Hematopoietic multipotent progenitor cell treated with erythropoietin and hydrocortisone succinate and interleukin-3 and kit ligand, for 15 days (in vitro differentiated cells): ENCODE measurements at regions not wholly inside any gene's neighbourhood (a gene's known extent, or its start where the extent isn't known, plus 50 kb on each side); places are given as distances from the start of the nearest gene placed in this dataset.

Experiments
- DNase-seq: peaks from one replicate; pipeline ENCODE4 v3.0.0-alpha.2; 2015; ENCODE audit warnings: low spot score

DNA sequence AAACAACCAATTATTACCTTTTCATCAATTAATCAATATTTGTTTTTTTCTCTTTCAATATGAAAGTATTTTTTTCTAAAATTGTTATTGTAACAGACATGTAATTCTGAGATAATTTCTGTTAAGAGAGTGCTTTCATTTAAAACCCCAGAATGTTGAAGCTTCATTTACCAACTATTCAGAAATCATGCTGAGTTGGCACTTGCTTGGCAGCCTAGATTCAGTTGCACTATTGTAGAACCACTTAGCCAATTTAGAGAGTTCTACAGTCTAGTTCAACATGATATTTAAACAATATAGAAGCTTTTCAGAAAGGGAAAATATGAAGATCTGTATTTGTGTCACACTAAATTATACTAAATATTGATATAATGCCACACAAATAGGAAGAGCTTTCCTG lies 56.1 kb upstream of the NKAIN2 start:
- no peak for DNase-seq

- no peak for DNase-seq
These were observed 57.8 kb upstream of the NKAIN2 start for GRCh38 chr6:123745895-123746294.

- no peak for DNase-seq
These were observed 58.8 kb upstream of the NKAIN2 start for GRCh38 chr6:123744840-123745239.

GRCh38 chr6:123742626-123743025 lies 61.0 kb upstream of the NKAIN2 start:
- DNase-seq, result no peak

GRCh38 chr6:123733180-123733579 lies 70.5 kb upstream of the NKAIN2 start:
- no peak for DNase-seq

GRCh38 chr6:123716506-123716905 lies 79.8 kb upstream of the TRDN start:
- DNase-seq, result no peak

GRCh38 chr6:123715006-123715863 lies 78.5 kb upstream of the TRDN start:
- peak; percentile 7 for DNase-seq

DNA sequence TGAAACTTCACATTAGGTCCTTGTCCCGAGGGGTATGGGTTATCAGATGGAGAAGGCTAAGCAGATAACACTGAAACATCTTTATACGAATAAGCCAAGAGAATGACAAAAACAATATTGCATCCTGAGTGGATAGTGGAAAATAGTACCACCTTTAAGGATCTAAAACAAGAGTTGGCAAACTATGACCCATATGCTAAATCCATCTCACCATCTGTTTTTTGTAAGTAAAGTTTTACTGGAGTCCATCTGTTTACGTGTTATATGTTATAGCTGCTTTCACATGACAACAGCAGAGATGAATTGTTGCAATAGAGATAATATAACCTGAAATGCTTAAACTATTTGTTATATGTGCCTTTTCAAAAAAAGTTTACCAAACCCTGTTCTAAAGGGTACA lies 76.1 kb upstream of the TRDN start:
- DNase-seq, result no peak

DNA sequence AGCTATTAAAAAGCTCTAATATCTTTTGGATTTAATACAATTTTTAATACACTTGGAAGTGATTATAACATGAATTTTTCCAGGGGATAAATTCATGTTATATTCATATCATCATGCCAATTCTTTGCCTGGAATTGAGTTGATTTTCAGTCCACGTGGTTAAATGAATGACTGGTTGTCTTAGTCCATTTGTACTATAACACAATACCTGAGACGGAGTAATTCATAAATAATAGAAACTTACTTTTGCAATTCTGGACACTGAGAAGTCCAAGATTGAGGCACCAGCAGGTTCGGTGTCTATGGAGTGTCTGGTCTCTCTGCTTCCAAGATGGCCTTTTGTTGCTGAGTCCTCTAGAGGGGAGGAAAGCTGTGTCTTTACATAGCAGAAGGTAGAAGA lies 66.2 kb upstream of the TRDN start:
- no peak for DNase-seq

GRCh38 chr6:123687864-123688263 lies 51.1 kb upstream of the TRDN start:
- DNase-seq, result no peak
